ENCODE measurements at regions not wholly inside any gene's neighbourhood (a gene's known extent, or its start where the extent isn't known, plus 50 kb on each side); places are given as distances from the start of the nearest gene placed in this dataset.

DNA sequence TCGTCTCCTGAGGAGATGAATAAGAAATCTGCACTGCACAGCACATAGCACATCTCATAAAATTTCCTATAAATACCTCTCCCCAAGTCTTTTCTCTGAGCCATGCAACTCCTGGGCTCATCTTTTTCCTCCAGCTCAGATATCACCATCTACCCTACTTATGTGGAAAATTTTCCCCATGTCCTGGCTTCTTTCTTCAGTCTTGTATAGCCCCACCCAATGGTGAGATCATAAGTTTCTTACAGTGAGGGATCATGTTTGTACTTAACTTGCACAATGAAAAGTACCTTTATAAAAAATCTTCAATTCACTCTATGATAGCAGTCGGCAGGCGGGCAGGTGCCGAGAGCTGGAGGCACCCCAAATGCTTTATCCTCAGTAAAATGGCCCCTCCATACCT is 198.6 kb upstream of the S100G start:
- Histone ChIP-seq H3K9ac (no peak overlapping the region), H3K36me3 (no peaks in the 10 kb centered on the region), H3K4me1 (peaks cover 0 to 11% (median 0%) of the 10 kb centered on the region in 10 experiments; a peak in 3 of 20 replicates), H3K4me2 (no peak overlapping the region), H3K27ac (no peak overlapping the region), H4K20me1 (no peaks in the 10 kb centered on the region; a peak in 2 of 22 replicates), H3K9me3 (replicated peaks in 1 of 11) (no peaks in the 10 kb centered on the region; a peak in 1 of 22 replicates), H3K4me3 (no peak overlapping the region), H3K27me3 (peaks cover 68 to 93% (median 90%) of the 10 kb centered on the region in 11 experiments)
- TF ChIP-seq Cebpa-rat (IDR thresholded peaks at IDR 0.05) = no peak

DNA sequence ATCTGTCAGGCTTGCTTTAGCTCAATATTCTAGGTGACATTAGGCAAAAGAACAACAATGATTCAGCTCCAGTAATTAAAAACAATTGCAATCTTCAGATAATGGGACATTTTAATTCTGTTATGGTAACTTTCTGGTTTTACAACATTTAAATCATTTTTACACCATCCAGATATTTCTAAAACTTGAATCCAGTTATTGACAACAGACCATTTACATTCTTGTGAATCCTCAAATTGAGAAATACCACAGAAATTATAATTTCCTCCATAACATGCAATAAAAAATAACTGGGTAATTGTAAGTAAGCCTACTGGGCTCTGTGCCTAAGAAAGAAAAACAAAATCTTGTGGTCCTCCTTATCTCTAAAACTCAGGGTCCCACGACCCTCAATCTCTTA is 195.0 kb upstream of the S100G start:
- no peaks in the 10 kb centered on the region for H3K36me3 ChIP-seq
- H3K9ac ChIP-seq = no peak overlapping the region

DNA sequence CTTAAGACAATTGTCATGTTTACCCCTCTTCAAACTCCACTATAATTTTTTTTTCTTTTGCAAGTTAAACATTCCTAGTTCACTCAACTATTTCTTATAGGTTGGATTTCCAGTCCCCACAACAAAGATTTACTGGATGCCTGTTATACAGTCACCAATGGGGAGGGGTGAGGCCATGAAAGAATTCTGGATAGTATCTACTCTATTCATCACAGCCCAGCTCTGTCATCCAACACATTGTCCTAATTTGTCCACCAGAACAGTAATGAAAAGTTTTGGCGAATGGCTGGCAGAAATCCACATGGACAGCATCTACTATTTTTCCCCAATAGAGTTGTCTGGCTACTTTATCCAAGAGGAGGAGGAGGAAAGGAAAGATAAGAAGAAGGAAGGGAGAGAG is 192.7 kb upstream of the S100G start:
- H3K4me2 ChIP-seq = no peak overlapping the region
- no peak overlapping the region for H3K4me3 ChIP-seq
- no peak overlapping the region for H3K27ac ChIP-seq
- peaks cover 68 to 95% (median 92%) of the 10 kb centered on the region in 11 experiments for H3K27me3 ChIP-seq
- no peaks in the 10 kb centered on the region for H3K36me3 ChIP-seq
- no peaks in the 10 kb centered on the region for H3K4me1 ChIP-seq
- no peak for TF ChIP-seq Cebpa-rat (IDR thresholded peaks at IDR 0.05)
- H3K9ac ChIP-seq = no peak overlapping the region
- no peaks in the 10 kb centered on the region; a peak in 1 of 22 replicates for H3K9me3 ChIP-seq (replicated peaks in 1 of 11)
- H4K20me1 ChIP-seq = no peaks in the 10 kb centered on the region; a peak in 2 of 22 replicates

More for the DNA sequence above, 195.0 kb upstream of the S100G start:
- no peaks in the 10 kb centered on the region; a peak in 1 of 22 replicates for H3K9me3 ChIP-seq (replicated peaks in 1 of 11)
- TF ChIP-seq Cebpa-rat (IDR thresholded peaks at IDR 0.05) = no peak
- no peaks in the 10 kb centered on the region for H3K4me1 ChIP-seq
- no peak overlapping the region for H3K27ac ChIP-seq
- H3K4me2 ChIP-seq = no peak overlapping the region
- no peaks in the 10 kb centered on the region; a peak in 2 of 22 replicates for H4K20me1 ChIP-seq
- H3K4me3 ChIP-seq = no peak overlapping the region
- peaks cover 68 to 96% (median 93%) of the 10 kb centered on the region in 11 experiments for H3K27me3 ChIP-seq

DNA sequence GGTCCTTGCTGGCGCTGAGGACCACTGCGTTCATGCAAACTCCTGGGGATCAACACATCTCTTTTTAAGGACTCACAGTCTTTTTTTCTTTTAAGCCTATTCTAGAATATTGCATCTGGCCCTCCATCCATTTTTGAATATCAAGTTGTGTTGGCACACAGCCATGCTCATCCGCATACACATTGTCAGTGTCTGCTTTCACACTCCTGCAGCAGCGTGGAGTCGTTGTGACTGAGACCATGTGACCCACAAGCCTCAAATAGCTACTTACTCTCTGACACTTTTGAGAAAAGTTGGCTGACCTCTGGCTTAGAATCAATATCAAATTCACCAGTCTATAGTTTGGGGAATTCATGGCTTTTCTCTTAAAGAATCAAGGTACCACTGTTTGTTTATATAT is 191.8 kb upstream of the S100G start:
- H3K9ac ChIP-seq = no peak overlapping the region
- no peak overlapping the region for H3K27ac ChIP-seq
- no peak overlapping the region for H3K4me3 ChIP-seq
- no peak for TF ChIP-seq Cebpa-rat (IDR thresholded peaks at IDR 0.05)
- peaks cover 77 to 95% (median 92%) of the 10 kb centered on the region in 11 experiments for H3K27me3 ChIP-seq
- H3K9me3 ChIP-seq (replicated peaks in 1 of 11) = no peaks in the 10 kb centered on the region; a peak in 1 of 22 replicates
- no peaks in the 10 kb centered on the region for H3K36me3 ChIP-seq
- H3K4me2 ChIP-seq = no peak overlapping the region
- H3K4me1 ChIP-seq = no peaks in the 10 kb centered on the region
- no peaks in the 10 kb centered on the region; a peak in 1 of 22 replicates for H4K20me1 ChIP-seq

DNA sequence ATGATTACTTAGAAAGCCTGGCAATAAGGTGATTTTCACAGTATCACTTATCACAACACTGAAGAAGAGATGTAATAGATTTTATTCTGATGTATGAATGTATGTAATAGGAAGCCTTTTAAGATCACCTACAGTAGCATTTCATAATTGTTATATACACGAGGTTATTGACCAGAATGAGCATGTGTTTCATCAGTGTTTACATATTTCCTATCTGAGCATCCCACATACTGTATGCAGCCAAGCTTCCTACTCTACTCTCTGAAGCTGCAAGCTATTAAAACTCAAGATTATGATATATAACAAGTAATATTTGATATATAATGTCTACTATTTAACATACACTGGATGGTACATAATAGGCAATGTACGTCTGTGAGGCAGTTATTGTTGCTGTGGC is 190.9 kb upstream of the S100G start:
- no peaks in the 10 kb centered on the region; a peak in 1 of 22 replicates for H3K9me3 ChIP-seq (replicated peaks in 1 of 11)
- H4K20me1 ChIP-seq = no peaks in the 10 kb centered on the region; a peak in 1 of 22 replicates
- H3K27ac ChIP-seq = no peak overlapping the region
- H3K27me3 ChIP-seq = peaks cover 77 to 95% (median 92%) of the 10 kb centered on the region in 11 experiments
- no peaks in the 10 kb centered on the region for H3K4me1 ChIP-seq
- H3K36me3 ChIP-seq = no peaks in the 10 kb centered on the region
- no peak overlapping the region for H3K4me2 ChIP-seq
- no peak for TF ChIP-seq Cebpa-rat (IDR thresholded peaks at IDR 0.05)
- H3K4me3 ChIP-seq = no peak overlapping the region
- H3K9ac ChIP-seq = no peak overlapping the region

DNA sequence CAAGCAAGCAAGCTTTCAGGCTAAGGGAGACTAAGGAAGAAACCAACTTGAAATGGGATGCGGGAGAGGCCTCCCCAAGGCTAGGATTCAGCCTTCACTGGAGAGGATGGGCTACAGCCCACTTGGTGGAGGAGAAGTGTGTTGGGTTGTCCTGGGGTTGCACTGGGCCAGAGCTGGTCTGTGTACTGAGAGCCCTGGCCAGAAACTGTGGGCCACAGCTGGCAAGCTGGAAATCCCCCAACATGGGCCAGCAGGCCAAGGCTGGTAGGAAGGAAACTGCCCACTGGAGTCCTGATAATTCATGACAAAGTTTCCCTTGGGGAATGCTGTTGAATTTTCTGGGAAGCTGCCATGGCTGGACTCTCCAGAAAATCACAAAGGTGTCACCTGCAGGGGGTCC is 188.0 kb upstream of the S100G start:
- no peak overlapping the region for H3K4me2 ChIP-seq
- no peak overlapping the region for H3K27ac ChIP-seq
- H3K9me3 ChIP-seq (replicated peaks in 1 of 11) = 0 out of 22 replicates have a peak, but pooled peaks cover 0 to 5% (median 0%) of the 10 kb centered on the region in 11 experiments
- peaks cover 81 to 95% (median 93%) of the 10 kb centered on the region in 11 experiments for H3K27me3 ChIP-seq
- H4K20me1 ChIP-seq = peaks cover 0 to 6% (median 0%) of the 10 kb centered on the region in 11 experiments; a peak in 4 of 22 replicates
- H3K36me3 ChIP-seq = no peaks in the 10 kb centered on the region
- no peak for TF ChIP-seq Cebpa-rat (IDR thresholded peaks at IDR 0.05)
- no peak overlapping the region for H3K4me3 ChIP-seq
- H3K4me1 ChIP-seq = no peaks in the 10 kb centered on the region
- no peak overlapping the region for H3K9ac ChIP-seq

DNA sequence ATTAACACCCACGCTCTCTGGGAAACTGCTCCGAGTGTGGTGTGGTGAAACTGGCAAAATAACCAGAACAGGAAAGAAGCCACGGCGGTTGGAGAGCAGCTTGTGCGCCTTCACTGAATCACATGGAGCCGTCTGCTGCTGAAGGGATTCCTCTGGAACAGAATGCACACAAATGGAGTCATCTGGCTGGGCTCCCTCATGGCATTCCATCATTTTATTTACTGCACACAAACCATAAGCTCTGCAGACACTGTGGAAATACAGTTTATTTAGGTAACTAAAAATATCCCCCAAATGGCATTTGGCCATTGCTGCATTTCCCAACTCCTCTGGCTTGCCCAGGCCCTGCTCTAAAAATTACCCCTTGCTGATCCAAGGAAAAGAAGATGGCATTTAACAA is 187.0 kb upstream of the S100G start:
- H3K4me1 ChIP-seq = no peaks in the 10 kb centered on the region
- H3K36me3 ChIP-seq = no peaks in the 10 kb centered on the region
- no peak for TF ChIP-seq Cebpa-rat (IDR thresholded peaks at IDR 0.05)
- H4K20me1 ChIP-seq = peaks cover 0 to 6% (median 0%) of the 10 kb centered on the region in 11 experiments; a peak in 4 of 22 replicates
- no peak overlapping the region for H3K4me2 ChIP-seq
- 0 out of 22 replicates have a peak, but pooled peaks cover 0 to 5% (median 0%) of the 10 kb centered on the region in 11 experiments for H3K9me3 ChIP-seq (replicated peaks in 1 of 11)
- no peak overlapping the region for H3K4me3 ChIP-seq
- H3K27me3 ChIP-seq = peaks cover 89 to 98% (median 96%) of the 10 kb centered on the region in 11 experiments
- H3K9ac ChIP-seq = no peak overlapping the region
- H3K27ac ChIP-seq = no peak overlapping the region

DNA sequence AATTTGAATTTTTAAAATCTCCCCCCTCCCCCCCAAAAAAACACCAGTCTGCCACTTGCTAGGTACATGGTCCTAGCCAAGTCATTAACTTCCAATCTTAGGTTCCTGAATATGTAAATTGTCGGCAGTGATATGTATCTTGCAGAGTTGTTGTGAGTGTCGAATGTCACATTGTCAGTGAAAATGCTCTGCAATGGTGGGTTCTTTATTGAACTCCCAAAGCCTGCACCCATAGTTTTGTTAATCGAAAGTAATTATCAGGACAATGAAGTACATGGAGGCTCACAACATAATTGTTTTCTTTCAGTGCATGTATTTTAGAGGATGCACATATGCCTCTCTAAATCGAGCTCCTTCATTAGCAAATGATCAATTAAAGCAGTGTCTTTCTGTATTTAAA is 185.6 kb upstream of the S100G start:
- Histone ChIP-seq H3K9me3 (replicated peaks in 1 of 11) (0 out of 22 replicates have a peak, but pooled peaks cover 0 to 5% (median 0%) of the 10 kb centered on the region in 11 experiments), H3K9ac (no peak overlapping the region), H3K36me3 (no peaks in the 10 kb centered on the region), H3K4me3 (no peak overlapping the region), H4K20me1 (peaks cover 0 to 6% (median 0%) of the 10 kb centered on the region in 11 experiments; a peak in 5 of 22 replicates), H3K27ac (no peak overlapping the region), H3K4me2 (no peak overlapping the region), H3K27me3 (peaks cover 94 to 98% (median 96%) of the 10 kb centered on the region in 11 experiments), H3K4me1 (no peaks in the 10 kb centered on the region)
- no peak for TF ChIP-seq Cebpa-rat (IDR thresholded peaks at IDR 0.05)

DNA sequence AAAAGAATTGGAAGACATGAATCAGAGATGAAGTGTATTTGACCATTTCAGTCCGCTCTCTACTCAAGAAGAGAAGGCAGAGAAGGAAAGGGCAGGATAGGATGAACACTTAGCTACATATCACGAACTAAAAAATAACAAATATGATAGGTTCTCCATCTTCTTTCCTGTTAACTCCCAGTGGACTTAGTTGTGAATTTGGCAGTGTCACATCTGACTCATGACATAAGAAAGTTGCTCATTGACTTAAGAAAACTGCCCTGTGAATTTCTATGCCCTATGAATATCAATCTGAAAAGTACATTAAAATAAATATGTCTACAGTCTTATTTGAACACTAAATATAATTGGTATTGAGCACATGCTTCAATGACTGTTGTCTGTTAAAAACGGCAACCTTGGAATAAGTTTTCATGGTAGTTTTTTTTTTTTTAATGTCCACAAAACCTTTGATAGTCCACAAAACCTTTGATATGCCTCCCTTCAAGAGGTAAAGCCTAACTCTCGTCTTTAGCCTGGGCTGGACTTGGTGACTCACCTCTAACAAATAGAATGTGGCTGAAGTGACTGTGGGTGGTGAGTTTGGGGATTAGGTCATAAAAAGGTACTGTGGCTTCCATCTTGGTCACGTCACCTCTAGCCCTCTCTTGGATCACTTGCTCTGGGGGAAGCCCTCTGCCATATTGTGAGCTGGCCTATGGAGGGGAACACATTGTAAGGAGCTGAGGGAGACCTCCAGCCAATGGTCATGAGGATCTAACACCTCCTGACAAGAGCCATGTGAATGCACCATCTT is 184.7 kb upstream of the S100G start:
- TF ChIP-seq Cebpa-rat (IDR thresholded peaks at IDR 0.05) = no peak
- Histone ChIP-seq H3K36me3 (no peaks in the 10 kb centered on the region), H3K27me3 (peaks cover 95 to 98% (median 97%) of the 10 kb centered on the region in 11 experiments), H3K9ac (no peak overlapping the region), H4K20me1 (peaks cover 0 to 6% (median 0%) of the 10 kb centered on the region in 11 experiments; a peak in 5 of 22 replicates), H3K9me3 (replicated peaks in 1 of 11) (0 out of 22 replicates have a peak, but pooled peaks cover 0 to 5% (median 0%) of the 10 kb centered on the region in 11 experiments), H3K4me3 (no peak overlapping the region), H3K4me1 (no peaks in the 10 kb centered on the region), H3K27ac (no peak overlapping the region), H3K4me2 (no peak overlapping the region)

All from BLaER1 treated with 17β-estradiol and CSF1 and Interleukin-3, amounts not matched to agents 10 nM and 100 nM (cell line).